NT2/D1 (cell line): ENCODE measurements at regions not wholly inside any gene's neighbourhood (a gene's known extent, or its start where the extent isn't known, plus 50 kb on each side); places are given as distances from the start of the nearest gene placed in this dataset.

ENCODE experiments used
- SUZ12 ChIP-seq: IDR thresholded peaks from 2 replicates; pipeline ENCODE4 v1.6.1; 2011; ENCODE audit not compliant: insufficient read length, insufficient read depth; ENCODE audit errors: extremely low read depth
- YY1 ChIP-seq: IDR thresholded peaks from 2 replicates; pipeline ENCODE4 v1.6.1; 2011; ENCODE audit not compliant: insufficient read length, insufficient read depth
- ZNF274 ChIP-seq: IDR thresholded peaks from 2 replicates; pipeline ENCODE4 v1.6.1; 2011; ENCODE audit warnings: mild to moderate bottlenecking, low read depth, low read length

- TF ChIP-seq YY1: no peak
- TF ChIP-seq SUZ12: no peak
- no peak for TF ChIP-seq ZNF274
These were observed 294.2 kb downstream of the TDRD3 start for GRCh38 chr13:60691268-60691667.
